ENCODE measurements at regions not wholly inside any gene's neighbourhood (a gene's known extent, or its start where the extent isn't known, plus 50 kb on each side); places are given as distances from the start of the nearest gene placed in this dataset.

DNA sequence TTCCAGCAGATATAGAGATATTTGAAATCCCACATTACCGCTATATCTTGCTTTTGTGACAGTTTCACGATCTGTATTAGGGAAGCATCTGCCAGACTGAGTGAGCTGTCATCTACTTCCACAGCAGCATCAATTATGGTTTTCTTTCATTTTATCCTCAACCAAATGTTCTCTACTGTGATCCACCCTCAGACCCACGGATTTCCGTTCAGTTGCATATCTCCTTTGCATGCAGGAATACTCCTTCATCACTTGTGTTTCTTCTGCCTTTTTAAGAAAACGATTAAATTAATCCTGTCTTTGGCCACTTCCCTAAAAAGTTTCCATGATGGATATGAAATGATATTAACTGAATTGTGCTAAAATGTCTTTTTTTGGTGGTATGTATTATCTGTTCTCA is 262.1 kb upstream of the ADGRB3 start:
- no peak for DNase-seq

DNA sequence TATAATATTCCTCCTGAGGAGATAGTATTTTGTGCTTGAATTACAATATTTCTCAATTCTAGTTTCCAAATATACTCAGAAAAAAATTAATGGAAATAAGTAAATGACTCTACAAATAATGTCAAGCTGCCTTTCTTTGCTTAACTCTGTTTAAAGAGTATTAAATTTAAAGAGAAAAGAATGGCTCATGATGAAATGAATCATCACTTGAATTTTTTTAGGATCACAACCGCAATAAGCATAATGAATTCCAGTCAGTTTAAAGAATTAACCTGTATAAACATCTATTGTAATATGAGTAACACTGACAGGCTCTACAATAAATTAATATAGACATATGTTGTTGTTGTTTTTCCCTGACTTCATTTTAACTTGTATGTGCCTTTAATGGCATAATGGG is 266.2 kb upstream of the ADGRB3 start:
- DNase-seq, result no peak

DNA sequence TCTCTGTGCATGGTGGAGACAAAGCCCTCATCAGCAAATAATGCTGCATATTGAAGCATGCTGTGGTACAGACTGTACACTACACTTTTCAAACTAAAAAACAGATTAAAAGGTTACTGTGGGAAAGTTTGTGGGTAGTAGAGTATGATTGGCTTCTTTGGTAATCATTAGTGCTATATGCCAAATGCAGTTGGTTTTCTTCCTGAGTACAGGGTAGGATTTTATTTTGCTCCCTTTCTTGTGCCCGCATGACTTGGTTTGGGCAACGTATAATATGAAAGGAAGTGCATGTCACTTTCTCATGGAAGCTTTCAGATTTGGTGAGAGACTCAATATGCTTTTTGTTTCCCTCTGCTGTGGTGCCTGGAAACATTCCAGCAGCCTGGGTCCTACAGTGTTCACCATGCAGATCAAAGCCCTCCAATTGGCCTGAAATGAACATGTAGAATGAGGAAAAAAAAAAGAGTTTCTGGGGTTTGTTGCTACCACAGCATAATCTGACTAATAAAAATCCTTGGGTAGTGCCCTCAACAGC is 270.7 kb upstream of the ADGRB3 start:
- DNase-seq, result no peak

DNA sequence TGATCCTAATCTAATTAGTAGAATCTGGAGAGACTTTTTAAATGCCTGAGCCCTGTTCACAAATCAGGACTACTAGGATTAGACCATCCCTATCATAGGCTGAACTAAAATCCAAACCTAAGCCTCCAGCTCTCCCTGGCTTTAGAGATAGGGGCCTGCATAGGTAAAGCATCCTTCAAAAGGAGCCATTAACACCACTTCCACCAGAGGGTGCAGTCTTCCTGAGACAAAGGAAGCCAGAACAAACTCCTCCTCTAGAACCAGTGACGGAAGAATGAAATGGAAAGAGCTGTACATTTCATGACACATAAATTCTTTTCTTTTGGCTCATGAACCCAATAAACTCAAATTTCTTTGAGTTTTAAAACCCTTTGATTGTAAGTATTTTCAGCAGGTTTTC is 291.2 kb upstream of the ADGRB3 start:
- no peak for DNase-seq

DNA sequence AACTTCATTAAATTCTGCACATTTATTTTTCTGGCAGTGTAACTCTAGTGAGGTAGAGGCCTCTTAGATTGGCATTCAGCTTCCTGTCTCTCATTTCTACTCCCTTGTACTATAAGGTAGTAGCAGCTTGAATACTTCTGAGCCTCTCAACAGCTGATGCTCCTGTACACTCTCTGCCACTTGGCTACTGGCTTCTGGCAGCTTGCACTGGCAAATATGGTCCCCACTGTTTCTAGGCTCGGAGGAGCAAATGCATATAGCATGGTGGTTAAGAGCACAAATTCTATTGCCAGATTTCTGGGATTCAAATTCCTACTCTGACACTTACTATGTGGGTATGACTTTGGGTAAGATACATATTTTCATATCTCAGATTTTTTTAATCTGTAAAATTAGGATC is 292.8 kb upstream of the ADGRB3 start:
- DNase-seq, result no peak

DNA sequence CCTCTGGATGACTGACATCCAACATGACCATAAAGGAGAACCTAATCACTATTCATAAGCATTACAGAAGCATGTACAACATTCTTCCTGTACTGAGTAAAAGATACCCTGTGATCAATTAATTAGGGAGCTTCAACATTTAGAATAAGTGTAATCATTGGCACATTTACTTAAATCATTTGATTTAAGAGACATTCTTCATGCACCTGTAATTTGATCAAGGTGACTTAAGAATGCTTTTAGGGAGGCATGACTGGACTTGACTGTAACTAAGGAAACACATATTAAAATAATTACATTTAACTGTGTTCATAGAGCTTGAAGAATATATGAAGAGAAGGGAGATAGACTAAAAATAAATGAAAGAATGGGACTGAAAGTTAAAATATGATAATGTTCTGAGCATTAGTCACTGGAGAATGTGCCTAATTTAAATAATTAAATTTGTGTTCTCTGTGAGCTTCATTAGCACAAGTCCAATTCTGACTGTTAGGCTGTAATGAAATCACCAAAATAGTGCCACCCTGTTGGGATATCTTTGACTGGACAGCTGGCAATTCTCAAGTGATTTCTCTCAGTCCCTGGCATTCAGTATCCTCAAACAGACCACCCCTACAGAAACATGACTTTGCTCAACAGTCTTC is 295.5 kb upstream of the ADGRB3 start:
- no peak for DNase-seq

DNA sequence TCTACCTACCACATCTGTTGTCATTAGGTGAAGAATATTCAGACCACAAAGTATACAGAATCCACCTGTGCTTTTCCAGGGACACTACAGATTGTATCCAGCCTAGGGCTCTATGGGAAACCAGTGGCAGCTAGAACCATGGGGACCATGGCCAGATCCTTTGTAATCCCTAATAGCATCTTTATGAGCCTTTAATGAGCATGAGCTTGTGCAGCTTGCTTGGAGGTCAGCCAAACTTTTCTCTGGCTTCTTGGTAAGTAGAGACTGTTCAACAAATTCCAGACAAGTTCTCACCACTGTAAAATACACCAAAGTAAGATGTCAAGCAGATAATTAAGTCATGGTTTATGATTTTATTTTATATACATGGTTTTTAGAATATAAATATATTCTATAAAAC is 301.6 kb upstream of the ADGRB3 start:
- DNase-seq, result no peak

DNA sequence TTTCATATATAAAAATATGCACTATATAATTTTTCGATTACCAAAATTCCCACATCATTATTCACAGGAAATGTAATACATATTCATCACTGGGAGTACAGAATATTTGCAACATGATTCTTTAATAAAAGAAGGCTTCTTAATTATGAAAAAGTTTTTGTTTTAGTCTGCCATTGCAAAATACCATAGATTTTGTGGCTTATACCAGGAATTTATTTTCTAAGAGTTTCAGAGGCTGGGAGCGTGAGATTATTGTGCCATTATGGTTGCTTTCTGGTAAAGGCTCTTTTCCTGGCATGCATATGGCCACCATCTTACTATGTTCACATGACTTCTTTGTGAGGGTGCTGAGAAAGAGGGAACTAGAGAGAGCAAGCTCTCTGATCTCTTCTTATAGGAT is 306.9 kb upstream of the ADGRB3 start:
- no peak for DNase-seq

DNA sequence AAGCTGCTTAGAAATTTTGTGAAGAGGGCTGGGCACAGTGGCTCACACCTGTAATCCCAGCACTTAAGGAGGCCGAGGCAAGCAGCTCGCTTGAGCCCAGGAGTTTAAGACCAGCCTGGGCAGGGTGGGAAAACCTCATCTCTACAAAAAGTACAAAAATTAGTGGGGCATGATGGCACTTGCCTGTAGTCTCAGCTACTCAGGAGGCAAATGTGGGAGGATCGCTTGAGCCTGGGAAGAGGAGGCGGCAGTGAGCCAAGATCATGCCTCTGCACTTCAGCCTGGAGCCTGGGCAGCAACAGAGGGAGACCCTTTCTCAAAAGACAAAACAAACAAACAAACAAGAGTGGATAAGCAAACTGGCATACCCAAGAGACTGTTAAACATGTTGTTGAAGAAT is 308.3 kb upstream of the ADGRB3 start:
- DNase-seq, result no peak

DNA sequence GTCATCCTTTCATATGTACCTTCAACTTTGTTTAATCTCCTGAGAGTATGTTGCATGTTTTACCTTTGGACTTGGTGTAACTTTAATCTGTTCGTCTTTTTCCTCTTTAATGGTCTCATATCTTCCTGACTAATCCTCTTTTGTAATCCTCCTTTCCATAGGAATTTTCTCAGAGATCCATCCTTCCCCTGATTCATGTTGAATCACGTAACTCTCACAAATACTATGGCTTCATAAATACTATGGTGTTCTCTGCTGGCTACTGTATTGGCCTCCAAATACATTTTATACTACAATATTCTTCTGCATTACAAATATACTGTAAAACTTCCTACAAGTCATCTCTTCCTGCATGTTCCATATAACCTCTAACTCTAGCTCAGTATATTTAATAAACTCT is 317.7 kb upstream of the ADGRB3 start:
- no peak for DNase-seq

DNA sequence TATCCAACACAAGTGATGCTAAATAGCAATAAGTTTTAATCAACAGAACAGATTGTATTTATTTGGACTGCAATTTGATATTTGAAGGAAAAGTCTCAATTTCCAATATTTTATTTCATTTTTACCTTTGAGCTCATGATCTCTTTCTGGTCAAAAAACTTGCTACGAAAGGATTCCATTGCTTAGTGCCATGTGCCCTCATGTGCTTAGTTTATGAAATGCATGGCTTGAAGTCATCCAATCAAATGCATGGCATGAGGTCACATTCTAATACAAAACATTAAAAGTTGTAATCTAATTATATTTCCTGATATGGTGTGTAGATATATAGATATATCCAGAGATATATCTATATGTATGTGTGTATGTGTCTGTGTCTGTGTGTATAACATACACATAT is 321.2 kb upstream of the ADGRB3 start:
- no peak for DNase-seq

DNA sequence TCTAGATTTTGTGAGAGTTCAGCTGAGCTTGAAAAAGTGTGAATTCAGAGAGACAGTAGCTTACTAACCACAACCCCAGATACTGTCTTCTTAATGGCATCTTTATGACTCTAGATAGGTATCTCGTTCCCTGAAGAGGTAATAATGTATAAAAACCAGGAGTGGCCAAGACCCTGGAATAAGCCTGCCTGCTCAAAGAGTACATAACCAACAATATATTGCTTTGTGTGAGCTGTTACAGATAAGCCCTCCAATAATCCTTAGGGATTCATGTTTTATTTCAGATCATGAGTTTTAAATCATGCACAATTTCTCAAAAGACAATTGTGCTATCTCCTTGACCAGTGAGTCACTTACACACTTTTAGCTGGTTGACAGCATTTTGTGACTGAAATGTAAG is 327.8 kb upstream of the ADGRB3 start:
- DNase-seq, result no peak

DNA sequence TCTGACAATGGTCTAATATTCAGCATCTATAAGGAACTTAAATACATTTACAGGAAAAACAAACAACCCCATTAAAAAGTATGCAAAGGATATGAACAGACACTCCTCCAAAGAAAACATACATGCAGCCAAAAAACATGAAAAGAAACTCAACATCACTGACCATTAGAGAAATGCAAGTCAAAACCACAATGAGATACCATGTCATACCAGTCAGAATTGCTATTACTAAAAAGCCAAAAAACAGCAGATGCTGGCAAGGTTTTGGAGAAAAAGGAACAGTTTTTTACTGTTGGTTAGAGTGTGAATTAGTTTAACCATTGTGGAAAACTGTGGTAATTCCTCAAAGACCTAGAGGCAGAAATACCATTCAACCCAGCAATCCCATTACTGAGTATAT is 339.0 kb upstream of the ADGRB3 start:
- no peak for DNase-seq

DNA sequence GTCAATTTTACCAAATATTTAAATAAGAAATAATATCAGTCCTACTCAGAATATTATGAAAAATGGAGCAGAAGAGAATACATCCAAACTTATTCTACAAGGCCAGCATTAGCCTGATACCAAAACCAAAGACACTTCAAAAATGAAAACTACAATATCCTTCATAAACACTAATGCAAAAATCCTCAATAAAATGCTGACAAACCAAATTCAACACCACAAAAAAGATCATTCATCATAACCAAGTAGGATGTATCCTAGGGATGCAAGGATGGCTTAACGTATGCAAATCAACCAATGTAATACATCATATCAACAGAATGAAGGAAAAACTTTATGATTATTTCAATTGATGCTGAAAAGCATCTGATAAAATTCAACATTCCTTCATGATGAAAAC is 352.4 kb upstream of the ADGRB3 start:
- DNase-seq, result no peak

DNA sequence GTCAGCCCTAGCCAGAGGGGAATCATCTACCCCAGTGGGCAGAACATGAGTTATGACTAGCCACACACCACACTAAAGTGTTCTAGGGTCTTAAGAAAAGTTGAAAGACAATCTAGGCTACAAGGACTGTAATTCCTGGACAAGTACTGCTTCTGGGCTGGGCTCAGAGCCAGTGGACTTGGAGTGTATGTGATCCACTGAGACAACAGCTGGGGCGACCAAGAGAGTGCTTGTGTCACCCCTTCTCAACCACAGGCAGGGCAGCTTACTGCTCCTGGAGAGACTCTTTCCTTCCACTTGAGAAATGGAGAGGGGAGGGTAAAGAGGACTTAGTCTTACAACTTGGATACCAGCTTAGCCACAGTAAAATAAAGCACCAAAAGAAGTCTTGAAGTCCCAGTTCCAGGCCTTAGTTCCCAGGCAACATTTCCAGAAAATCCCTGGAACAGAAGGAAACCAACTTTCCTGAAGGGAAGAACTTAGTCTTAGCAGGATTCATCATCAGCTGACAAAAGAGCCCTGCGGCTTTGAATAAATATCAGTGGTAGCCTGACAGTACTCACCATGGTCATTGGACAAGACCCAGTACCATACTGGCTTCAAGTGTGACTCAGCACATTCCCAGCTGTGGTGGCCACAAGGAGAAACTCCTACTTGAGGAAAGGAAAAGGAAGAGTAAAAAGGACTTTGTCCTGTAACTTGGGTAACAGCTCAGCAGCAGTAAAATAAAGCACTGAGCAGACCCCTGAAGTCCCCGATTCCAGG is 355.1 kb upstream of the ADGRB3 start:
- DNase-seq, result no peak

DNA sequence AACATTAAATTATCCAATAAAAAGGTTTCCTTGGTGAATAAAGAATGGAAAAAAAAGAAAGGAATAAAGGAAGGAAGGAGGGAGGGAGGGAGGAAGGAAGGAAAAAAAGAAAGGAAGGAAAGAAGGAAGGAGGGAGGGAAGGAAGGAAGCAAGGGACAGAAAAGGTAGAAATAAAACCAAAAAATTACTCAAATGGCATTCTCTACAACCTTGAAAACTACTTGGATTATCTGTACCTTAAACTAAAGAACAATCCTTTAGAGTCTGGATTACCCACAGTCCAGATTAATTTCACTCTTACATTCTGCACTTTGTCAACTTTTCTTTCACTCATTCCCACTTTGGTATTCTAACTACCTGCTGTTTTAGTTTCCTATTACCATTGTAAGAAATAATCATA is 361.8 kb upstream of the ADGRB3 start:
- DNase-seq, result no peak

DNA sequence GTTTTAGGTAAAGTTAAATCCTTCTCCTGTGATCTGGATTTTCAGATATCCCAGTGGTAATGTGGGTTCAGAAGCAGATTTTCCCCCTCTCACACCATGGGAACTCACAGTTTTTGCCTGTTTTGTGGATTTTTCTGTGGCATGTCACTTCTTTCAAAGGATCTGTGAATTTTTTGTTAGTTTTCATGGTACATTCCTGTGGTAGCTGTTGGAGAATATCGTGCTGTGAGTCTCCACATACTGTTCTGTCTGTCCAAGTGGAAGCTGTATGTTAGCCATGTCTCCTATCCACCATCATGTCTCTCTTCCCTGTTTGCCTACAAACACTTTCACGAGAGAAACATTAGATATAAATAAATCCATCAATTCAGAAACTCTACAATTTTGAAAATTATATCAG is 378.7 kb upstream of the ADGRB3 start:
- no peak for DNase-seq

DNA sequence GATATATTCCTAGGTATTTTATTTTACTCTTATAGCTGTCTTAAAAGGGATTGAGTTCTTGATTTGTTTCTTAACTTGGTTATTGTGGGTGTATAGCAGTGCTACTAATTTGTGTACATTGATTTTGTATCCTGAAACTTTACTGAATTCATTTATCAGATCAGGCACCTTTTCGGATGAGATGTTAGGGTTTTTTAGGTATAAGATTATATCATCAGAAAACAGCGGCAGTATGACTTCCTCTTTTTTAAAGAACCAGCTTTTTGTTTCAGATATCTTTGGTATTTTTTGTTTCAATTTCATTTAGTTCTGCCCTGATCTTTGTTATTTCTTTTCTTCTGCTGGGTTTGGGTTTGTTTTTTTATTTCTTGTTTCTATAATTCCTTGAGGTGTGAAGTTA is 382.4 kb upstream of the ADGRB3 start:
- no peak for DNase-seq

DNA sequence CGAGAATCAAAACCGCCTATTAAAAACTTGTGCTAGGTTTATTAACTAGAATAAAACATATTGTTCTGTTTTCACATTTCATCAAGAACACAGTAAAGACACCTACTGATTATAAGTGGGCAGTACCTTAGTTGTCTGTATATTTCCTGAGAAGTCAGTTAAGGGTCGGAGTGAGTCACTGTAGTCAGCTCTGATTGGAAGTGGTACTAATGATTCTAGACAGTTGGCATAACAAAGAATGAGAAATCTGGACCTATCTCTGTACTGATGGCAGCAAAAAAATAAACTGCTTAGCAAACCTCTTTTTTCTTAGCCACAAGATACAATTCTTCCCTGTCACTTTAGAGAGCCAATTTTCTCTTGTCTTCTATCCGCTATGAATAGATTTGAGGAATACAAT is 387.3 kb upstream of the ADGRB3 start:
- DNase-seq, result no peak

DNA sequence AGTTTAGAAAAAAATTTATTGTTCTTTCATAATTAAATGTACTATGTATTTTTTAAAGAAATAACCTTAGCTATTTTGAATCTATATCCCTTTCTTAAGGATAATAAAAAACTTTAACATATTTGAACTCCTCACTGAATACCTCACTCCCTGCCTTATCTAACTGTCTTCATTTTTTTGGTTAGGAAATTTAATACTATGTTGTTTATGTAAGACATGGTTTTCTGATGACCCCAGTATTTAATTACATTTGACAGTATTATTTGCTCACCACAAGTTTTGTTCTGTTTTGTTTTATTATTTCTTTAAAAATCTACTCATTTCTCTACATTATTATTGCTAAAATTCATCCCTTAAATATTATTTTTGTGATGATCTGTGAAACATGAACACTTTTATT is 394.4 kb upstream of the ADGRB3 start:
- DNase-seq, result no peak

DNA sequence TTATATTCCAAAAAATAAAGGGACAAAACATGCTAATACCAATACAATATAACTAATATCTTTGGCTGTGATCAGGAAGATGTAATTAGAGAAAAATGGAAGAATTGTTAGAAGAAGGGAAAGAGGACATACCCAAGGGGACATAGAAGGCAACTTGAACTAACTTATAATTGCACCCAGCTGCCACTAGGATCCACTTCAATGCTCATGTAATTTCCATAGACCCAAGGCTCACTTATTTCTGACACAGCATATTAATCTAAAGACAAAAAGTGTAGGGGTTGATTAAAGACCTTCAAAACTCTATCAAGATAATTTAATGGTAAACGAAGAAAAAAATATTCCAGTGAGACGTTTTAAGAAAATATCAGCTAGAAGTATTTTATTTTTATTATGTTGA is 396.0 kb upstream of the ADGRB3 start:
- no peak for DNase-seq

DNA sequence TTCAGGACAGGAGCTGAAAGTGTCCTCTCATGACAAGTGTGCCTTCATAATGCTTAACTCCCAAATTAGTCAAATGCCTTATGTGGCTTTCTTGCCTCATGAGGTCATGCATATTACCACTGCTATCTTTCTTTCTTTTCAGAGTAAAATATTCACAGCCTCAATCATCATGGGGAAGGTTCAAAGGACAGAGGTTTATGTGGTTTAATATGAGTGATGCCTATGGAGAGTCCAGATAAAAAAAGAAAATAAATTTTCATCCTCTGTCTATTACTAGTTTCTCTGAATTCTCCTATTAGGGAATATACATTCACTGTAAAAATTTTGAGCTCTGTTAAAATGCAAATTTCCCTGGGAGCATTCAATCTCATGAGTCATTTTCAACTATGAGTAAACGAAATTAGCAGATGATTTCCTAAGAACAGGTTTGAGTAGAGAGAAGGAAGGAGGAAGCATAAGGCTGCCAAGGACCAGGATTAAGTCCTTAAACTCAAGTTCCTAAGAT is 396.9 kb upstream of the ADGRB3 start:
- no peak for DNase-seq

DNA sequence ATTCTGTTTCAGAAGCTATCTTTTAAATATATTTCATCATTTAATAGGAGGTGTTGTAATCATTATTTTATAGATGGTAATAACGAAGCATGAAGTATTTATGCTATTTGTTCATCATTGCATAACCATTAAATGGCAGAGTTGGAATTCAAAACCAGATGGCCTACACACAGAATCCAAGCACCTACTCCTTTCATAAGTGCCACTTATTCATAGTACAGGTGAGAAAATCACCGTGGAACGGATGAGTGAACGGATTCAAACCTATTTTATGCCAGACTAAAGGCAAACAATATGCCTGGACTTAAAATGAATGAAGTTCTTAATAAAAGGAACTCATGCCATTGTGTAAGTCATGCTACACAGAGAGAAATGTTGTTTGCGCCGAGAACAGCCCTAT is 397.9 kb upstream of the ADGRB3 start:
- DNase-seq, result no peak

DNA sequence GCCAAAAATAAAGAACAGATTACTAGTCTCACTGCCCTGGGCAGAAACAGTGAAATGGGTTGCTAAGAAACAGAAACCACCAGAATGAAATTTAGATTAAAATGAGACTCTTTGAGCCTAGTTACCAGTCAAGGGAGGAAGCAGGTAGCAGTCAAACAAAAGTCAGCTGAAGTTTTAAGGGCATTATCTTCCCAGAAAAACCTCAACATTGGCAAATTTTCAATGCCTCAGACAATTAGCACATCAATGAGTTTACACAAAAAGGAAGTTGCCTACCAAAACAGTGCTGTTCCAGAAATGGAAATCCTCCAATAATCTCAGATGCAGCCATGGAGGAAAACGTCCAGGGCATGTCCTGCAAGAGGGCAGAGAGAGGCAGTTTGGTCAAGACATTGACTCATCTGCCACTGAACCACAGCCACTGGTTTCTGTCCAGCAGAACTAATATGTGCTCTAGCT is 399.7 kb upstream of the ADGRB3 start:
- no peak for DNase-seq

DNA sequence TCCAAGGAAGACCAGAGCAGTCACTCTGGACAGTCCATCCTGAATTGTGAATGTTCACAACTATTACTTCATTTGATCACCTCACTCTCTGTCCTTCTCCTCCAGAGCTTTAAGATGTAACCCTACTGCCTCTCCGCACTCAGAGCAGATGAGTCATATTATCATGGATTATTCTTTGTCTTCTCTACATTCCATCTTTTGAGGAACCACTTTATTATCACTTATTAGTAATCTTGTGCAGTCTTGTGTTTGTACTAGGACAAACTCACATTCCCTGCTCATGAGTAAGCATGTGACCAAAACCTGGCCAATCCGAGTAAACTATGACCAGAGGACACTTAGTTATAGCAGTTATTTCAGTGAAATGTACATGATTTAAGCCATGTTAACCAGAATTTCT is 401.5 kb upstream of the ADGRB3 start:
- DNase-seq, result no peak

All from CD4-positive, alpha-beta T cell treated with Interleukin-6 for 4 hours (primary cell).